HG03520 (cell line): ENCODE measurements at regions not wholly inside any gene's neighbourhood (a gene's known extent, or its start where the extent isn't known, plus 50 kb on each side); places are given as distances from the start of the nearest gene placed in this dataset.
"Not testable (repeated sequence)": the region's sequence is repeated elsewhere in the genome, so short reads cannot be mapped to it uniquely, and the experiment has no call there.

Experiments
- ATAC-seq: cut with Tn5 transposase; IDR thresholded peaks from one replicate; pipeline ENCODE4 v1.9.1; 2021; ENCODE audit warnings: mild to moderate bottlenecking, moderate library complexity; ENCODE audit not compliant: unreplicated experiment

DNA sequence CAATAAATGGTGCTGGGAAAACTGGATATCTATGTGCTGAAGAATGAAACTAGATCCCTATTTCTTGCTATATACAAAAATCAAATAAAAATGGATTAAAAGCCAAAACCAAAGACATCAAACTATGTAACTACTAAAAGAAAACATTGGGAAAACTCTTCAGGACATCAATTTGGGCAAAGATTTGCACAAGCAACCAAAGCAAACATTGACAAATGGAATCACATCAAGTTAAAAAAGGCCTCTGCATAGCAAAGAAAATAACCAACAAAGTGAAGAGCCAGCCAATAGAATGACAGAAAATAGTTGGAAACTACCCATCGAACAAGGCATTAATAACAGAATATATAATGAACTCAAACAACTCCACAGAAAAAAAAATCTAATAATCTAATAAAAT lies 1495.3 kb downstream of the SI start:
- no peak for ATAC-seq

DNA sequence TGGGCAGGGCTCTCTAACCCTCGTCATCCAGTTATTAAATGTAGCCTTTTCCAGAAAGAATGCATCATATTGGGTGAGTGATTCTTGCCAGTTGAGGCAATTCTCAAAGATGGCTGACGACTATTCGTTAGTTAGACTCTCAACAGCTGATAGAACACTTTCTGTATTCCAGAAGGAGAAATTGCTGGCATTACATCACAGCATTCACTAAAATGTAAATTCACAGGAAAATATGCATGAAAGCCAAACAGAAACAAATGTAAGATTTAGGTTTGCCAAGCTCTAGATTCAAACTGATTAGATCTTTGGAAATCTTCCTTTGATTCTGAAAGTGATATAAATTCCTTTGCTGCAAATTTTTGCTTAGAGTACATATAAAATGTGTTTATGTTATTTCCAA lies 1501.0 kb downstream of the SI start:
- ATAC-seq = no peak

DNA sequence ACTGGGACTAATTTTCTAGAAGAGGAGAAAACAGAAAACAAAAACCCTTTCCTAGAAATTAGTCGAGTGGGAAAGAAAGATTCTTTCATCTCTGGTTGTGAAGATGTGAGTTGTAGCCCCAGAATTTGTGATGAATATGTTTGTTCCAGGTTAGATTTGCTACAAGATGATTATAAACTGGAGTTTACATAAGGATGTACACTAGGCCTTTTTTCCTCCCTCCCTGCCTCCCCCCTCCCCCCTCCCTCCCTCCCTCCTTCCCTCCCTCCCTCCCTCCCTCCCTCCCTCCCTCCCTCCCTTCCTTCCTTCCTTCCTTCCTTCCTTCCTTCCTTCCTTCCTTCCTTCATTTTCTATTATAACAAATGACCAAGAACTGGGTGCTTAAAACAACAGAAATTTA lies 1502.0 kb downstream of the SI start:
- no peak for ATAC-seq

DNA sequence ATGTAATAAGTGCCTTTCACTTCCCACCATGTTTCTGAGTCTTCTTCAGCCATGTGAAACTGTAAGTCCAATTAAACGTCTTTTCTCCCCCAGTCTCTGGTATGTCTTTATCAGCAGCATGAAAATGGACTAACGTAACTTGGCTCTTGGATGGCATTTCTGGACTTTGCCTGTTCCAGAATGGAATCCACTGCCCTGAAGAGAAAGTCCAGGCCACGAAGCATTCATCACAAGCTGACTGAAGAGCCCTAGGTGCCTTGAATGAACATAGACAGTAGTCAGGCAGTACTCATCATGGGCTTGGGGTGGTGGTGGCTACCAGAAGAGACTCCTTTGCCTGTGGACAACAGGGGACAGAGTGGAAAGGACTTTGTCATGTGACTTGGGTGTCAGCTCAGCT lies 1505.0 kb downstream of the SI start:
- ATAC-seq = no peak

DNA sequence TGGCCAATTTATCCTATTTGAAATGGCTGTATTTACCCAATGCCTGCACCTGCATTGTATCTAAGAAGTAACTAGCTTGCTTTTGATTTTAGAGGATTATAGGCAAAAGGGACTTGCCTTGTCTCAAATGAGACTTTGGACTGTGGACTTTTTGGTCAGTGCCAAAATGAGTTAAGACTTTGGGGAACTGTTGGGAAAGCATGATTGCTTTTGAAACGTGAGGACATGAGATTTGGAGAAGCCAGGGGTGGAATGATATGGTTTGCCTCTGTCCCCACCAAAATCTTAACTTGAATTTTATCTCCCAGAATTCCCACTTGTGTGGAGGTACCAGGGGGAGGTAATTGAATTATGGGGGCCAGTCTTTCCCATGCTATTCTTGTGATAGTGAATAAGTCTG lies 1505.4 kb downstream of the SI start:
- no peak for ATAC-seq

DNA sequence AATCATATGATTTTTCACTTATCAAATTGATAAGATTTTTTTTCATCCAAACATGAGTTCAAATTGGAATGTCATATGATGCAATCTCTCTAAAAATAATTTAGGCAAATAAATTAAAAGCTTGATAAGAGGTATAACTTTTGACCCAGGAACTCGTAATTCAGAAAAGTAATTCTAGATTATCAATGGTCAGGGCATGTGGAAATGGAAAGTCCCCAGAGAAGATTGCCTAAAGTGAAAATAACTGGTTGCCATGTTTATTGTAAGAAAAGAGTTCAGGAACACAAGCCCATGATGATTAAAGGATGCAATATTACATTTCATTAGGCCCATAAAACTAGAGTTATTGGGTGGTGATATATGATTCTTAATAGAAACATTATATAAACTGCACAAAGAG lies 1514.8 kb downstream of the SI start:
- ATAC-seq = no peak

DNA sequence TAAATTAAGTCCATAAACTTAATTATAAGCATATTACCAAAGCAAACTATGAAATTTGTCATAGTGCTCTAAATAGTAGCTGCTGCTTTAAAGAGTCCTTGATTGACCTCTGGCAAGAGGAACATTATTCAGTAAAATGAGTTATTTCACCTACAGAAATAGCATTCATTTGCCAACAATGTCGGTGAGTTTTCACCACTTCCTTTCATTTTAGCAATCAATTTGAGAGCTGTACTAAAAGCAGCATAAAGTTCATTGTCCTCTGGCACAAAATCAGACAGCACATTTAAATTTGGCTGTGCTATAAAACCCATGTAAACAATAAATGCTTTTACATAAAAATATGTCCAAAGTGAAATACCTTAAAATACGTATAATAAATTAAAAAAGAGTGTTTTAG lies 1515.7 kb downstream of the SI start:
- no peak for ATAC-seq

DNA sequence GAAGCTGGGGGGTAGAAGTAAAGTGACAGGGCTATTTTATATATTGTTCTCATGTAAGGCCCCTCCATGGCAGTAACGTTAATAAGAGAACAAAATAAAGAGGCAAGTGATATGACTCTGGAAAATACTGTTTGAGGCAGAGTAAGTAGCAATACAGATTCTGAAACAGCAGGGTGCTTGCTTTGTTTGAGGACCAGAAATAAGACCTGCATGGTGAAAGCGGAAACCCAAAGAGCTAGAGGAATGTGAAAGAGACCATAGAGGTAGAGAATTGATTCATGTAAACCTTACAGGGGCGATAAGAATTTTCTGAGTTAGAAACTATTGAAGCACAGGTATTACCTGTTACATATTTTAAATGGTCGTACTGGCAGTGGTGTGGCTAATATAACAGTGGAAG lies 1517.1 kb downstream of the SI start:
- ATAC-seq = no peak

DNA sequence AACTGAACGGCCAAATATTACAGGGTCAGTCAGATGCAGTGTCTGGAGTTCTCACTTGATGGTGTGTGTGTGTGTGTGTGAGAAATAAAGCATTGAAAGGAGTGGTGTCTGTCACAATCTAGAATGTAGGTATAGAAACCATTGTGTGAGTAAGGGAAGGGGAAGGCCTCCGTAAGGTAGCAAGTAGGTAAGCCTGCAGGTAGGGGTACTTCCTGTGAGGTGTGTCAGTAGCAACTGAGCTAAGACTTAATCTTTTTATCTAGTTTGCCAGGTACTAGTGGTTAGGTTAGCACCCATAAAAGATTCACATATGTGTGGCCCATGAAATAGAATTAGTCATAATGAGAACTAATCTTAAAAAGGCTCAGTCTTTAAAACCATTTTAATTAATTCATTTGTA lies 1517.8 kb downstream of the SI start:
- ATAC-seq = no peak

DNA sequence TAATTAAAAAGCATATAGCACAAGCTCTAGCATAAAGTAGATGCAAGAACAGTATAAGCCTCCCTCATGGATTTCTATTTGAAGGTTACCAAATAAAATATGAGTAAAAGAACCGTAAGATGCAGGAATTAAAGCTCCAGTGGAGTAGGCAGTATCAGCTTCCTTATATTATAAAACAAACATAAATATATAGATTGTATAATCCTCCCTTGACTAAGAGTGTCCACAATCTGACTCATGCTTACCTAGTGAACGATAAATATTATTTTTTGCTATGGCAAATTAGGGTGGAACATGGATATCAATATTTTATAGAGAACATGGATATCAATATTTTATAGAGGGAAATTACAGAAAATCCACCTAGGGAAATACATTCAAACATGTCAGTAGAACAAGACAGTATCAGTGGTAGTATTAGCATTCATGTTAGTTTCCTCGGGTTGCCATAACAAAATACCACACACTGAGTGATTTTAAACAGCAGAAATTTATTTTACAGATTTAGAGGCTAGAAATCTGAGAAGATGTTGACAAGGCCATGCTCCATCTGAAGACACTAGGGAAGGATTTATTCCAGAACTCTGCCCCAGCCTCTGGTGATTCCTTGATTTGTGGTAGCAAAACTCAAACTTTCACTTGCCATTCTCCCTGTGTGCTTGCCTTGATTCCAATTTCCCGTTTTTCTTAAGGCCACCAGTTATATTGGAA lies 1521.3 kb downstream of the SI start:
- no peak for ATAC-seq

DNA sequence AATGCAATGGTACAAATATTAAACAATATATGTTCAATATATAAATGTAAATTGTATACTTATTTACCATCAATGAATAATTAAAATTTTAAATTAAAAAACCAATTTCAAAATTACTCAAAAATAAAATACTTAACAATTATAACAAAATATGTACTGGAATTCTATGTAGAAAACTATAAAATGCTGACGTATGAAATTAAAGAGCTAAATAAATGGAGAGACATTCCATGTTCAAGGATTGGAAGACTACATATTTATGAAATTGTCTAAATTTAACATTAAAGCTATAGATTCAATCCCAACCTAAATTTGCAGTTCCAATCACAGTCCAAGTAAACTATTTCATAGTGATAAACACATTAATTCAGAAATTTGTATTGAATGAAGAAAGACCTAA lies 1522.4 kb downstream of the SI start:
- no peak for ATAC-seq

DNA sequence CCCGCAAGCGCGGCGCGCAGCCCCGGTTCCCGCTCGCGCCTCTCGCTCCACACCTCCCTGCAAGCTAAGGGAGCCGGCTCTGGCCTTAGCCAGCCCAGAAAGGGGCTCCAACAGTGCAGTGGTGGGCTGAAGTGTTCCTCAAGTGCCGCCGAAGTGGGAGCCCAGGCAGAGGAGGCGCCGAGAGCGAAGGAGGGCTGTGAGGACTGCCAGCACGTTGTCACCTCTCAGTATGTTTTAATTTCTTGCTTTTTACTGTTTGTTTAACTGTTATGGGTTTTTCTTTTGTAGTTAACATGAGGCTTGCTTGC lies 1525.7 kb downstream of the SI start:
- no peak for ATAC-seq

DNA sequence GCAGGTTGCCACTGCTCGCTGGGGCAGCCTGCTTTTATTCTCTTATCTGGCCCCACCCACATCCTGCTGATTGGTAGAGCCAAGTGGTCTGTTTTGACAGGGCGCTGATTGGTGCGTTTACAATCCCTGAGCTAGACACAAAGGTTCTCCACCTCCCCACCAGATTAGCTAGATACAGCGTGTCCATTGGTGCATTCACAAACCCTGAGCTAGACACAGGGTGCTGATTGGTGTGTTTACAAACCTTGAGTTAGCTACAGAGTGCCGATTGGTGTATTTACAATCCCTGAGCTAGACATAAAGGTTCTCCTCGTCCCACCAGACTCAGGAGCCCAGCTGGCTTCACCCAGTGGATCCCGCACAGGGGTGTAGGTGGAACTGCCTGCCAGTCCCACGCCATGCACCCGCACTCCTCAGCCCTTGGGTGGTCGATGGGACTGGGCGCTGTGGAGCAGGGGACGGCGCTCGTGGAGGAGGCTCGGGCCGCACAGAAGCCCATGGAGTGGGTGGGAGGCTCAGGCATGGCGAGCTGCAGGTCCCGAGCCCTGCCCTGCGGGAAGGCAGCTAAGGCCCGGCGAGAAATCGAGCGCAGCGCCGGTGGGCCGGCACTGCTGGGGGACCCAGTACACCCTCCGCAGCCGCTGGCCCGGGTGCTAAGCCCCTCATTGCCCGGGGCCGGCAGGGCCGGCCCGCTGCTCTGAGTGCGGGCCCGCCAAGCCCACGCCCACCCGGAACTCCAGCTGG lies 1526.2 kb downstream of the SI start:
- not testable (repeated sequence) for ATAC-seq

DNA sequence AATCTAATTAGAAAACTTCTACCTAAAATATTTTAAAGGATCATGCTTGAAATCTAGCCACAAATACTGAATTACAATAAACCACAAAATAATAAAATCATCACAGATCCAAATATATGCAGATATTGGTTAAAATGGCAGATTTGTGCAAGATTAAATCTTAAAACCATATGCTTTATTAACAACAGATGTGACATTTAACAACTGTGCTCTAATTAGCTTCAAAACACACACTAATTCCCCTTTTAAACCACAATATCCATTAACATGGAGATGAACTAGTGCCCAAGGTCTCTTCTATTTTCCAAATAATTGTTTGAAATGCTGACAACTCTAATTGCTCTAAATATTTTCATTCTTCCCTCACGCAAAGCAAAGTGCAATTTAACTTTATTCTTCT lies 1530.3 kb downstream of the SI start:
- no peak for ATAC-seq

DNA sequence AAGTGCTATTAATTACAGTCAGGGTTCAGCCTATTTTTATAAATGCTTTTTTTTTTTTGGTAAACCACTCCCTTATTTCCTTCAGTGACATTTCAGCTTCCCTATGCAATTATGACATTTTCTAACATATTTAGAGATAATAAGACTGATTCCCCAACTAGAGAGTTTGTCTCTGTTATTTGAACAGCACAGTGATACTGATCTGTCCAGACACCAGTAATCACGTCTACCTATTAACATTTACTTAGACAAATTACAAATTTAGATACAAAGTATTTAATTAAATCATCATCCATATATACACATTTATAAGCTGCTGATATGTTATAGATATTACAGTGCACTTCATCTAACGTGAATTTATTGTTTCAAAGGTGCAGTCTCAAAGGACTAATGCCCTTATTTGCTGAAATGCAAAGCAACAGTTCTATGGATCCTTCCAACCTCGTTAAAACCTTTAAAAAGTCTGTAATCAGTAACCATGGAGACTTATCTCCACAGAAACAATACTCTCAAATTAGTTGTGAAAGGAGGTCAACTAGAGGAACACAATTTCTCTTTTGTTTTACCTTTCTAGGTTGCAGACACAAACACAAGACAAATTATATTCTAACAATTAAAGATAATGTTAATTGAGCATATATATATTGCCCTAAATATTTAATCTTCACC lies 1531.1 kb downstream of the SI start:
- no peak for ATAC-seq

DNA sequence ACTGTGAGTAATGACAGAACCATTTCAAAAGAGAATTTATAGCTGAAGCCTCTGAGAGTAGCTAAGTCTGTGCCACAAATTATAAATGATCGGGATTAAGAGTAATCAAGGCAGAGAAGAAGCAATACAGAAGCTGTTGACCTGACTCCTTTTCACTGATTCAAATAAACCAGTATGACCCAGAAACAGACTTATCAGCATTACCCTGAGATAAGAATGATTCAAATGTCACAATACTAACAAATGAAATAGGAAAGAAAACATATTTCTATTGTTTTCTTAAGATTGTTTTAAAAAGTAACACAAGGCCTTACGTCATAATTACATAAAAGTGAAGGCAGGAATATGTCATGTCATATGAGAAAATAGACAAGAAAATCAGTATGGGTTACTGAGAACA lies 1534.6 kb downstream of the SI start:
- no peak for ATAC-seq

DNA sequence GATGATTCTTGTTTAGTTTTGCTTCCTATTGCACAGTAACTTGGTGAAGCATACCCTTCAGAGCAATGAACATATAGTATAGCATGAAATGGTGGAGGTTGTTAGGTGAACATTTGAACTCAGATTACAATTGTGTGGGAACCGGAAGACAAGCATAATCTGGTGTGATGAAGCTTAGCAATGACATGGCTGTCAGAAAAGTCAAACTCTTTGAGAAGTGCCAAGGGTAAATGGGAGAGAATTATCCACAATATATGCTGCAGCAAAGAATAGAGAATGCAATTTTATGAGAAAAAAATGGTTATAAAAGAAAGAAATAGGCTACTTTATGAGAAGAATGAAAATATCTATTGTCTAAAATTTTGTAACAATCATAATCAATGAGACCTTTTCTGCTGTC lies 1536.7 kb downstream of the SI start:
- no peak for ATAC-seq

DNA sequence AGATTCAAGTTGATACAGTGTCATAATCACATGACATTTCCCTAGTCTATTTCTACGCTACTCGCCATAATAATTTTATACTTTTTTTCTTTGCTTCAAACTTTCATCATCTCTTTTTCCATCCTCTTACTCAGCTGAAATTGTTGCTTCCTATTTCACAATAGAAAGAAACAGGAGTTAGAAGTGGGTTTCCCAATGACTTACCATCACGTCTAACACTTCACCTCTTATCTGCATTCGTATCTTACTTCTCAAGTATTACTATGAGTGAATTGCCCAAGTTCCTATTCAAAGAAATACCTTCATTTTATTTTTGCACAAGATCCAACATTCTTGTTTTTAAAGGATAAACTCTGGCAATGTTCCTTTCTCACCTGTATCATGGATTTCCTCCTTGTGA lies 1539.9 kb downstream of the SI start:
- no peak for ATAC-seq

DNA sequence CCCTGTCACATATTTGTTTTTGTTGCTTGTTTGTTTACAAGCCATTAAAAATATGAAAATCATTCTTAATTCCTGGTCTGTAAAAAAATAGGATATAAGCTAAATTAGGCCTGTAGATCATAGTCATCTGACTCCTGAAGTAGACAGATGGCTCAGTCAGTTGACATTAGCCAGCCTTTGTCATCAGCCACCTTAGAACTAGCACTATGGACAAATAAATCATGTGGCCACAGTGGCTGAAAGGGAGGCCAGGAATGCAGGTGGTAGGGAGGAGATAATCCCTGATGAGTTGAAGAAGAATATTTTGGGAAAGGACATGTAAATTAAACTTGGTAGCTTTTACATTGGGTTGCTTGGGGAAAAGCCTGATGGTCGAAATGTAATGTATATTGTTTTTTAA lies 1544.9 kb downstream of the SI start:
- ATAC-seq = no peak

DNA sequence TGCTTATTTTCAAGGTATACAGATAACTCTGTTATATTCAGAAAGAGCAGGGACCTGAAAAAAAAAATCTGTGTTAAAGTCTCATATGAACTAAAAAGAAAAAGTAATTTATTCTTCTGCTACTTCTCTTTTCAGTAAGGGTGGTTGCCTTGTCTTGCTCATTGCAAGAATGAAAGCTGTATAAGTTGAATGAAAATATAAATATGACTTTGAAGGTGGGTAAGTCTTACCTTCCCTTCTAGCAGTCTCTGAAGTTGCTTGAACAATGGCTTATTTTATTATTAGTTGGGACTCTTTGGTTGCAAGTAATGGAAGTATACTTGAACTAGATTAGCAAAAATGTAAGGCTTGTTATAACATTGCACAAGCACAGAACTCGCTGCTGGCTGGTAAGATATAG lies 1554.9 kb downstream of the SI start:
- ATAC-seq = no peak

DNA sequence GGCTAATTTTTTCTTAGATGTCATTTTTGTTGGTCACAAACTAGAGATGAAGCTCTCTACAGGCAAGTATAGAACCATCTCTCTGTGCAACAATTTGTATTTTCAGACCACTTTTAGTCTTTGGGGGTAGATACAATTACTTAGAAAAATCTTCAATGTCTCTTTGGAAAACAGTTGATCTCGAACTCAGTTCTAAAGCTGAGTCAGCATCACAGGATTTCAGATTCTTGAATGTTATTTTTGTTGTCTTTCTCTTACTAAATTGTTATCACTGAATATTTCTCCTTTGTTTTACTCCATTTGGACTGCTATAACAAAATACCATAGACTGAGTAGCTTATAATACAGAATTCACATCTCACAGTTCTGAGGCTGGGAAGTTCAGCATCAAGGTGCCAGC lies 1557.0 kb downstream of the SI start:
- ATAC-seq = no peak

DNA sequence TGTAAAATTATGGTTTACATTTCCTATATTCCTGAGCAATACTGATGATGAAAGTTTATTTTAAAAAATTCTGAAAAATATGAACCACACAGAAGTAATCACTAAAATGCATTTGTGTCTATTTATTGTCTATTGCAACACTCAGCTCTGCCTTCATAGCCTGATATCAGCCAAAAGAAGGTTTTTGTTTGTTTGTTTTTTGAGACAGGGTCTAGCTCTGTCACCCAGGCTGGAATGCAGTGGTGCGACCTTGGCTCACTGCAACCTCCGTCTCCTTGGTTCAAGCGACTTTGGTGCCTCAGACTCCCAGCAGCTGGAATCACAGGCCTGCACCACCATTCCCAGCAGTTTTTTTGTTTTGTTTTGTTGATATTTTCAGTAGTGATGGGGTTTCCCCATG lies 1560.2 kb downstream of the SI start:
- no peak for ATAC-seq
